ENCODE measurements at regions not wholly inside any gene's neighbourhood (a gene's known extent, or its start where the extent isn't known, plus 50 kb on each side); places are given as distances from the start of the nearest gene placed in this dataset.

DNA sequence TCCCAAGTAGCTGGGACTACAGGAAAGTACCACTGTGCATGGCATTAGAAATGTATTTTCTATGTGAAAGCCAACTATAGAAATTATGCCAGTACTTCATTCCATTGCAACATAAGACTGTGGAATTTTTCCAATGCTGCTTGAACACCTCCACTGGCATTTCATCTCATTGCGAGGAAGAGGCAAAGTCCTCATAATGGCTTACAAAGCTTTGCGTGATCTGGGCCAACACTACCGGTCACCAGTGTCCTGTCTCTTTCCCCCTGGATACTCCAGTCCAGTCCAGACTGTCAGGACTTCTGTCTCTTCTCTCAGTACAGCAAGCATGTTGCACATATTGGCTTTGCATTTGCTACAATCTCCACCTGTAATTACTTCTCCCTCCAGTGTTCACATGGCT, 223.5 kb downstream of the GPD2 start:
- TF ChIP-seq BACH2 (CRISPR knock-in tag; IDR thresholded peaks at IDR 0.05; ENCODE audit: borderline replicate concordance): no peak
- no peak for TF ChIP-seq ZFP3 (CRISPR knock-in tag; IDR thresholded peaks at IDR 0.05)
- TF ChIP-seq, protein P1, sequence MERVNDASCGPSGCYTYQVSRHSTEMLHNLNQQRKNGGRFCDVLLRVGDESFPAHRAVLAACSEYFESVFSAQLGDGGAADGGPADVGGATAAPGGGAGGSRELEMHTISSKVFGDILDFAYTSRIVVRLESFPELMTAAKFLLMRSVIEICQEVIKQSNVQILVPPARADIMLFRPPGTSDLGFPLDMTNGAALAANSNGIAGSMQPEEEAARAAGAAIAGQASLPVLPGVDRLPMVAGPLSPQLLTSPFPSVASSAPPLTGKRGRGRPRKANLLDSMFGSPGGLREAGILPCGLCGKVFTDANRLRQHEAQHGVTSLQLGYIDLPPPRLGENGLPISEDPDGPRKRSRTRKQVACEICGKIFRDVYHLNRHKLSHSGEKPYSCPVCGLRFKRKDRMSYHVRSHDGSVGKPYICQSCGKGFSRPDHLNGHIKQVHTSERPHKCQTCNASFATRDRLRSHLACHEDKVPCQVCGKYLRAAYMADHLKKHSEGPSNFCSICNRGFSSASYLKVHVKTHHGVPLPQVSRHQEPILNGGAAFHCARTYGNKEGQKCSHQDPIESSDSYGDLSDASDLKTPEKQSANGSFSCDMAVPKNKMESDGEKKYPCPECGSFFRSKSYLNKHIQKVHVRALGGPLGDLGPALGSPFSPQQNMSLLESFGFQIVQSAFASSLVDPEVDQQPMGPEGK (CRISPR knock-in tag; IDR thresholded peaks at IDR 0.05; ENCODE audit: borderline replicate concordance): no peak
- TF ChIP-seq TOX (CRISPR knock-in tag; IDR thresholded peaks at IDR 0.05; ENCODE audit: borderline replicate concordance): no peak
- TF ChIP-seq ZNF8 (CRISPR knock-in tag; IDR thresholded peaks at IDR 0.05): no peak
